ENCODE measurements at regions not wholly inside any gene's neighbourhood (a gene's known extent, or its start where the extent isn't known, plus 50 kb on each side); places are given as distances from the start of the nearest gene placed in this dataset.

- WGBS (ENCODE audit: low lambda C conversion rate, missing lambda C conversion rate), result 91% methylated on average over 7 of the region's 7 CpGs
- TF ChIP-seq EZH2phosphoT487 (IDR thresholded peaks at IDR 0.05; ENCODE audit: low read depth, severe bottlenecking, unreplicated experiment) (no peak), EZH2 (IDR thresholded peaks at IDR 0.05; ENCODE audit: borderline replicate concordance) (no peak)
- no peak overlapping the region for H3K27ac ChIP-seq
These were observed 154.3 kb downstream of the VRK1 start for GRCh38 chr14:96951511-96951910.

GRCh38 chr14:96953087-96953874, 156.1 kb downstream of the VRK1 start:
- no peaks in the 10 kb centered on the region for H3K9me2 ChIP-seq (replicated peaks; ENCODE audit: insufficient read depth)
- no peaks in the 10 kb centered on the region for H3K9me3 ChIP-seq (ENCODE audit: low read depth)
- no peak overlapping the region for H3K4me2 ChIP-seq
- H3K79me2 ChIP-seq, result no peaks in the 10 kb centered on the region
- no peaks in the 10 kb centered on the region for H3K4me1 ChIP-seq (ENCODE audit: insufficient read depth)
- no peaks in the 10 kb centered on the region for H4K20me1 ChIP-seq (ENCODE audit: insufficient read depth, poor library complexity, severe bottlenecking)
- no peak overlapping the region for H3K27ac ChIP-seq
- no peak overlapping the region for H3K4me3 ChIP-seq
- H3K27me3 ChIP-seq, result no peaks in the 10 kb centered on the region
- TF ChIP-seq CTCF (IDR thresholded peaks at IDR 0.05; ENCODE audit: poor library complexity) (no peak), EZH2phosphoT487 (IDR thresholded peaks at IDR 0.05; ENCODE audit: low read depth, severe bottlenecking, unreplicated experiment) (no peak), EZH2 (IDR thresholded peaks at IDR 0.05; ENCODE audit: borderline replicate concordance) (no peak)
- no peak overlapping the region for H2AFZ ChIP-seq
- 89% methylated on average over 9 of the region's 9 CpGs for WGBS (ENCODE audit: low lambda C conversion rate, missing lambda C conversion rate)
- no peak for DNase-seq (ENCODE audit: low spot score)
- H3K36me3 ChIP-seq (replicated peaks; ENCODE audit: insufficient read depth, low read depth), result no peaks in the 10 kb centered on the region

More at GRCh38 chr14:96951511-96951910, 154.3 kb downstream of the VRK1 start:
- Histone ChIP-seq H3K4me1 (ENCODE audit: insufficient read depth) (no peaks in the 10 kb centered on the region), H3K9me2 (replicated peaks; ENCODE audit: insufficient read depth) (no peaks in the 10 kb centered on the region), H3K9me3 (ENCODE audit: low read depth) (no peaks in the 10 kb centered on the region), H4K20me1 (ENCODE audit: insufficient read depth, poor library complexity, severe bottlenecking) (no peaks in the 10 kb centered on the region), H3K36me3 (replicated peaks; ENCODE audit: insufficient read depth, low read depth) (no peaks in the 10 kb centered on the region), H2AFZ (no peak overlapping the region), H3K4me2 (no peak overlapping the region), H3K4me3 (no peak overlapping the region), H3K27me3 (no peaks in the 10 kb centered on the region), H3K79me2 (no peaks in the 10 kb centered on the region)
- no peak for DNase-seq (ENCODE audit: low spot score)

GRCh38 chr14:96953875-96954185, 156.6 kb downstream of the VRK1 start:
- H3K36me3 ChIP-seq (replicated peaks; ENCODE audit: insufficient read depth, low read depth), result no peaks in the 10 kb centered on the region
- no peaks in the 10 kb centered on the region for H3K4me1 ChIP-seq (ENCODE audit: insufficient read depth)
- H3K9me2 ChIP-seq (replicated peaks; ENCODE audit: insufficient read depth), result no peaks in the 10 kb centered on the region
- no peaks in the 10 kb centered on the region for H3K27me3 ChIP-seq
- 89% methylated on average over 3 of the region's 3 CpGs for WGBS (ENCODE audit: low lambda C conversion rate, missing lambda C conversion rate)
- no peak overlapping the region for H3K4me2 ChIP-seq
- H3K4me3 ChIP-seq, result no peak overlapping the region
- no peak overlapping the region for H3K27ac ChIP-seq
- no peak overlapping the region for H2AFZ ChIP-seq
- DNase-seq (ENCODE audit: low spot score), result no peak
- H4K20me1 ChIP-seq (ENCODE audit: insufficient read depth, poor library complexity, severe bottlenecking), result no peaks in the 10 kb centered on the region
- no peaks in the 10 kb centered on the region for H3K9me3 ChIP-seq (ENCODE audit: low read depth)
- H3K79me2 ChIP-seq, result no peaks in the 10 kb centered on the region
- no peak for TF ChIP-seq EZH2 (IDR thresholded peaks at IDR 0.05; ENCODE audit: borderline replicate concordance)
- no peak for TF ChIP-seq CTCF (IDR thresholded peaks at IDR 0.05; ENCODE audit: poor library complexity)
- no peak for TF ChIP-seq EZH2phosphoT487 (IDR thresholded peaks at IDR 0.05; ENCODE audit: low read depth, severe bottlenecking, unreplicated experiment)

- Histone ChIP-seq H3K27ac (no peak overlapping the region), H3K27me3 (no peaks in the 10 kb centered on the region), H3K4me1 (ENCODE audit: insufficient read depth) (no peaks in the 10 kb centered on the region), H3K9me3 (ENCODE audit: low read depth) (no peaks in the 10 kb centered on the region), H3K4me3 (no peak overlapping the region), H4K20me1 (ENCODE audit: insufficient read depth, poor library complexity, severe bottlenecking) (no peaks in the 10 kb centered on the region), H2AFZ (no peak overlapping the region), H3K36me3 (replicated peaks; ENCODE audit: insufficient read depth, low read depth) (no peaks in the 10 kb centered on the region), H3K79me2 (no peaks in the 10 kb centered on the region), H3K9me2 (replicated peaks; ENCODE audit: insufficient read depth) (no peaks in the 10 kb centered on the region), H3K4me2 (no peak overlapping the region)
- no peak for DNase-seq (ENCODE audit: low spot score)
- WGBS (ENCODE audit: low lambda C conversion rate, missing lambda C conversion rate), result 93% methylated on average over 10 of the region's 10 CpGs
- TF ChIP-seq EZH2 (IDR thresholded peaks at IDR 0.05; ENCODE audit: borderline replicate concordance), result no peak
- no peak for TF ChIP-seq EZH2phosphoT487 (IDR thresholded peaks at IDR 0.05; ENCODE audit: low read depth, severe bottlenecking, unreplicated experiment)
- no peak for TF ChIP-seq CTCF (IDR thresholded peaks at IDR 0.05; ENCODE audit: poor library complexity)
These were observed 159.5 kb downstream of the VRK1 start for GRCh38 chr14:96956464-96957239.
